Upper lobe of left lung (tissue), 6 donors: ENCODE measurements at regions not wholly inside any gene's neighbourhood (a gene's known extent, or its start where the extent isn't known, plus 50 kb on each side); places are given as distances from the start of the nearest gene placed in this dataset.

ENCODE experiments used
- ATAC-seq, 2 donors: fragments of 200-7000 bp; cut with Tn5 transposase; one replicate each; pipeline ENCODE4 v1.9.1; 2022; ENCODE audit warnings: mild to moderate bottlenecking in 2 of 2, moderate library complexity in 2 of 2; ENCODE audit not compliant: low FRiP score in 2 of 2
- DNase-seq, 2 donors: peaks; one replicate each; pipeline ENCODE4 v3.0.0-alpha.2; 2019 to 2020
- H3K27ac ChIP-seq, 4 donors: fragments of 200-600 bp; sonication (generic); one replicate each; pipeline ENCODE4 v1.5.1; 2016 to 2019
- H3K27me3 ChIP-seq, 4 donors: fragments of 200-600 bp; sonication (generic); one replicate each; pipeline ENCODE4 v1.5.1; 2017 to 2019
- H3K36me3 ChIP-seq, 4 donors: fragments of 200-600 bp; sonication (generic); one replicate each; pipeline ENCODE4 v1.5.1; 2016 to 2019
- H3K4me1 ChIP-seq, 4 donors: fragments of 200-600 bp; sonication (generic); one replicate each; pipeline ENCODE4 v1.5.1; 2018 to 2019
- H3K4me3 ChIP-seq, 4 donors: fragments of 200-600 bp; sonication (generic); one replicate each; pipeline ENCODE4 v1.5.1; 2017 to 2019; ENCODE audit warnings: mild to moderate bottlenecking in 2 of 4, moderate library complexity in 1 of 4
- H3K9me3 ChIP-seq, 4 donors: fragments of 200-600 bp; sonication (generic); one replicate each; pipeline ENCODE4 v1.5.1; 2018 to 2019
- EP300 ChIP-seq, 4 donors: sonication (generic); formaldehyde crosslinking; IDR thresholded peaks; one replicate each; pipeline ENCODE4 v1.5.1; 2017; ENCODE audit warnings: antibody characterized with exemption in 4 of 4, control low read depth in 2 of 4
- POLR2A ChIP-seq, 4 donors: fragments of 450-650 bp; IDR thresholded peaks; one replicate each; pipeline ENCODE4 v1.5.1; 2016 to 2017; ENCODE audit warnings: antibody characterized with exemption in 4 of 4, mild to moderate bottlenecking in 2 of 4
- POLR2AphosphoS5 ChIP-seq, 2 donors: sonication (generic); formaldehyde crosslinking; IDR thresholded peaks; one replicate each; pipeline ENCODE4 v1.5.1; 2017; ENCODE audit warnings: antibody characterized with exemption in 2 of 2
- WGBS, 2 donors: methylation state at CpG; one replicate each; pipeline ENCODE4 v1.1.5; 2017 to 2018; 5-methylcytosine and 5-hydroxymethylcytosine counted together
- TF ChIP-seq, protein P1 (sequence below), 6 experiments: fragments of 450-650 bp in 4 of 6; fragments of 200-600 bp in 2 of 6; sonication (generic) in 2 of 6; IDR thresholded peaks; one replicate each; pipeline ENCODE4 v1.5.1; 2016 to 2019; ENCODE audit warnings: antibody characterized with exemption in 6 of 6
- donor health status: DM: no; HTN: no; CAD: no; lungs with moderate emphysema.
- donor health status: DM: no; HTN: yes; CAD: no; lungs with severe emphysema.

DNA sequence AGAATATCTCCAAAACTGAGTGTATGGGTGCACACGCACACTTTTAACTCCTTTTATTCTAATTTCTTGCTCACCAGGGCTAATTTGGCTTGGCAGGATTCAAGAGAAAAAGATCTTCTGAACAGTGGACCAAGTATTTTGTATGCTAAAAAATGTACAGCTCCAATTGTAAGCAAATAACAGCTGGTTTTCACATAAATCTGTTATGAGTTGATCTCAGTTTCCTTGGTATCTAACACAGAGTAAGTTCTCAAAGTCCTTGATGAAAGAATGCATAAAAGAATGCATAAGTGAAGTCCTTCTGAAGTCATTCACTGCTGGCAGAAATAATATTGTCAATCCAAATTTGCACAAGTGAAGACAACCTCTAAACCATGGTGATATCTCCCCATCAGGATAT is 213.0 kb downstream of the OMA1 start:
- Histone ChIP-seq H3K4me3 (no peak overlapping the region), H3K27ac (no peak overlapping the region), H3K27me3 (no peaks in the 10 kb centered on the region), H3K36me3 (no peaks in the 10 kb centered on the region), H3K9me3 (no peaks in the 10 kb centered on the region), H3K4me1 (no peaks in the 10 kb centered on the region)
- ATAC-seq (no peak), DNase-seq (no peak)
- TF ChIP-seq POLR2AphosphoS5 (IDR thresholded peaks at IDR 0.05) (no peak), EP300 (IDR thresholded peaks at IDR 0.05) (no peak), POLR2A (IDR thresholded peaks at IDR 0.05) (no peak)
- TF ChIP-seq, protein P1, sequence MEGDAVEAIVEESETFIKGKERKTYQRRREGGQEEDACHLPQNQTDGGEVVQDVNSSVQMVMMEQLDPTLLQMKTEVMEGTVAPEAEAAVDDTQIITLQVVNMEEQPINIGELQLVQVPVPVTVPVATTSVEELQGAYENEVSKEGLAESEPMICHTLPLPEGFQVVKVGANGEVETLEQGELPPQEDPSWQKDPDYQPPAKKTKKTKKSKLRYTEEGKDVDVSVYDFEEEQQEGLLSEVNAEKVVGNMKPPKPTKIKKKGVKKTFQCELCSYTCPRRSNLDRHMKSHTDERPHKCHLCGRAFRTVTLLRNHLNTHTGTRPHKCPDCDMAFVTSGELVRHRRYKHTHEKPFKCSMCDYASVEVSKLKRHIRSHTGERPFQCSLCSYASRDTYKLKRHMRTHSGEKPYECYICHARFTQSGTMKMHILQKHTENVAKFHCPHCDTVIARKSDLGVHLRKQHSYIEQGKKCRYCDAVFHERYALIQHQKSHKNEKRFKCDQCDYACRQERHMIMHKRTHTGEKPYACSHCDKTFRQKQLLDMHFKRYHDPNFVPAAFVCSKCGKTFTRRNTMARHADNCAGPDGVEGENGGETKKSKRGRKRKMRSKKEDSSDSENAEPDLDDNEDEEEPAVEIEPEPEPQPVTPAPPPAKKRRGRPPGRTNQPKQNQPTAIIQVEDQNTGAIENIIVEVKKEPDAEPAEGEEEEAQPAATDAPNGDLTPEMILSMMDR (IDR thresholded peaks at IDR 0.05) = no peak
- WGBS, 2 donors = 82 to 85% methylated on average over 1 of the region's 1 CpG

DNA sequence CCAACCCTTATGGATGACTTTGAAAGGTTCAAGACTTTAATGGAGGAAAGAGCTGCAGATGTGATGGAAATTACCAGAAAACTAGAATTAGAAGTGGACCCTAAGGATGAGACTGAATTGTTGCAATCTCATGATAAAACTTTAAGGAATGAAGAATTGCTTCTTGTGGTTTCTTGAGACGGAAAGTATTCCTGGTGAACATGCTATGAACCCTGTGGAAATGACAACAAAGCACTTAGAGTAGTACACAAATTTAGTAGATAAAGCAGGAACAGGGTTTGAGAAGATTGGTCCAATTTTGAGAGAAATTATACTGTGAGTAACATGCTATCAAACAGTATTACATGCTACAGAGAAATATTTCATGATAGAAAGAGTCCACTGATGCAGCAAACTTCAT is 215.4 kb downstream of the OMA1 start:
- no peaks in the 10 kb centered on the region for H3K27me3 ChIP-seq
- no peaks in the 10 kb centered on the region for H3K4me1 ChIP-seq
- ATAC-seq (no peak), DNase-seq (no peak)
- WGBS, 2 donors = 80 to 94% methylated on average over 1 of the region's 1 CpG
- no peaks in the 10 kb centered on the region for H3K36me3 ChIP-seq
- no peak overlapping the region for H3K27ac ChIP-seq
- TF ChIP-seq, protein P1 (IDR thresholded peaks at IDR 0.05) = no peak
- TF ChIP-seq POLR2AphosphoS5 (IDR thresholded peaks at IDR 0.05) (no peak), EP300 (IDR thresholded peaks at IDR 0.05) (no peak), POLR2A (IDR thresholded peaks at IDR 0.05) (no peak)
- no peaks in the 10 kb centered on the region for H3K9me3 ChIP-seq
- H3K4me3 ChIP-seq = no peak overlapping the region

DNA sequence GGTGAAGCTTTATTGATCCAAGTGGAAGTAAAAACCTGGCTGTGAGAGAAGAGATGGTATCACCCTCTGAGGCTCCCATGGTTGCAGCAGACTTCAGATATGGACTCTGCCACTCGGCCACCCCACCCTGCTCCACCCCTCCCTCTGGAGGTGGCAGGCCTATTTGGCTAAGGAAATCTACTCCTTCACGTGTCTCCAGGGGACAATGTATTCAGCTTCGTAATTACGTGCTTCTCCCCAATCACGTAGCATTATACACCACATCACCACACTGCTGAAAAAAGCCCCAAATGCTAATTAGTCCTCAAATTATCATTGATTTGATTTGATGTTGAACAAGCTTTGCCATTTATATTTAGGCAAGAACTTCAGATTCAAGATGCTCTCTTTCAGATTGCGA is 220.7 kb downstream of the OMA1 start:
- H3K27me3 ChIP-seq = no peaks in the 10 kb centered on the region
- peaks cover 0 to 7% (median 0%) of the 10 kb centered on the region in 4 donors for H3K9me3 ChIP-seq
- no peaks in the 10 kb centered on the region for H3K36me3 ChIP-seq
- no peaks in the 10 kb centered on the region for H3K4me1 ChIP-seq
- DNase-seq = no peak
- TF ChIP-seq, protein P1 (IDR thresholded peaks at IDR 0.05) = no peak
- no peak for TF ChIP-seq EP300 (IDR thresholded peaks at IDR 0.05)
- TF ChIP-seq POLR2A (IDR thresholded peaks at IDR 0.05) = no peak
- no peak for TF ChIP-seq POLR2AphosphoS5 (IDR thresholded peaks at IDR 0.05)
- WGBS, 2 donors = 73 to 82% methylated on average over 6 of the region's 6 CpGs
- H3K27ac ChIP-seq = no peak overlapping the region
- ATAC-seq = no peak
- H3K4me3 ChIP-seq = no peak overlapping the region

DNA sequence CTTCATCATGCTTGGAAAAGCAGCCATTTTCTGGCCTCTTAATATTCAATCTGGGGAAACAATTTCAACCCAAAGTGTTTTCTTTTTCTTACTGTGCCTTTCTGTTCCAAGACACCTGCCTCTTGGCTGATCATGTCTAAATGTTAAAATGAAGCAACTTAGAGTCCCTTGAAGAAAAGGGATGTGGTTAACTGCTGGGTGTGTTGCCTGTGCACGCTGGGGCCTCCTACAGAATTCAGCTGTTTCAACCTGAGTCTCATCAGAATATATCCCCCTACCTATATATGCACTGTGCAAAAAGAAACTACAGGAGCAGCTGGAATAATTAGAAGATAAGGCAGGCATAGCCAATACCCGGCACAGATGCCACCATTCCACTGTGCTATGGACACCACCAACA is 222.0 kb downstream of the OMA1 start:
- Histone ChIP-seq H3K4me1 (no peaks in the 10 kb centered on the region), H3K9me3 (peaks cover 0 to 7% (median 0%) of the 10 kb centered on the region in 4 donors), H3K27ac (no peak overlapping the region), H3K27me3 (no peaks in the 10 kb centered on the region), H3K36me3 (no peaks in the 10 kb centered on the region), H3K4me3 (no peak overlapping the region)
- ATAC-seq (peak in 1 of 2 donors; percentile 37), DNase-seq (no peak)
- no peak for TF ChIP-seq POLR2A (IDR thresholded peaks at IDR 0.05)
- TF ChIP-seq POLR2AphosphoS5 (IDR thresholded peaks at IDR 0.05) = no peak
- no peak for TF ChIP-seq EP300 (IDR thresholded peaks at IDR 0.05)
- TF ChIP-seq, protein P1 (IDR thresholded peaks at IDR 0.05) = no peak
- WGBS, 2 donors = 64 to 65% methylated on average over 2 of the region's 2 CpGs

DNA sequence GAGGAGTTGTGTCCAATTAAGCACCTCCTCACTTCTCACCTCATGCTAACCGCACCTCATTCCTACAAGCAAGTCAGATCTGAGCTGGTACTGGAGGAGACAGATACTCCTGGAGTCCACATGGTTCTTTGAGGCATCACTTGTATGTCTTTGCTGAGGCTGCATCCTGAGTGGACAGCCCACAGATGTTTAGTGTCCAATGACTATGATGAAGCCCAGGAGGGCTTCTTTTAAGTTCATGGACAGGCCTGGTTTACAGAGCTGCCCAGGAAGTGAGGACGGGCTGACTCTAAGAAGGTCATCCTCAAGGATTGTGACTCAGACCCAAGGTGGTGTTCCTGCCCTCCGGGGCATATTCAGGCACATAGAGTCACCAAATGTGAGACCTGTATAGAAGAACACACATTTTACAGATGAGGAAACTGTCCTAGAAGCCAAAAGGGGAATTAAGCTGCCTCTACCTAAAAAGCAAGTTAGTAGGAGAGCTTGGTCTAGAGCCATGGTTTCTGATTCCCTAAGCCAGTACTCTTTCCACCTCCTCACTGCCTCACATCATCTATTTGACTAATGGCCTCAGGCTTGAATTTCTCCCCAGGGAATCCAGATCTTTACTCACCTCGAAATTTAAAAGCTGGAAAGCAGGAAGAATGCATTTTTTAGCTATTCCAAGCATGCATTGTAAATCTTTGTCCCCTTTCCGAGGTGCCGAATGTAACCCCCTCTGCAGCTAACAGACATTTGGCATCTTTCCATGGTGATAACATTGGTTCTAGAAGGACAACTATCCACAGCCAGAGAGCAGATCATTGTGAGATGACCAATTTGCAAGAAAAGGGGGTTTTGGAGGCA is 228.1 kb downstream of the OMA1 start:
- no peaks in the 10 kb centered on the region for H3K27me3 ChIP-seq

More for the DNA sequence above, 228.1 kb downstream of the OMA1 start:
- no peak for TF ChIP-seq EP300 (IDR thresholded peaks at IDR 0.05)
- TF ChIP-seq, protein P1 (IDR thresholded peaks at IDR 0.05) = no peak
- no peak for TF ChIP-seq POLR2AphosphoS5 (IDR thresholded peaks at IDR 0.05)
- no peak for TF ChIP-seq POLR2A (IDR thresholded peaks at IDR 0.05)
- Histone ChIP-seq H3K9me3 (peaks cover 0 to 7% (median 0%) of the 10 kb centered on the region in 4 donors), H3K4me3 (no peak overlapping the region), H3K36me3 (no peaks in the 10 kb centered on the region), H3K4me1 (no peaks in the 10 kb centered on the region), H3K27ac (no peak overlapping the region)
- DNase-seq (no peak), ATAC-seq (no peak)
- WGBS, 2 donors = 73% methylated on average over 6 of the region's 6 CpGs
